T47D (cell line): ENCODE measurements at regions not wholly inside any gene's neighbourhood (a gene's known extent, or its start where the extent isn't known, plus 50 kb on each side); places are given as distances from the start of the nearest gene placed in this dataset.
A peak's percentile ranks its signal among the peaks of the same experiment; 100 is the strongest.
"Not testable (repeated sequence)": the region's sequence is repeated elsewhere in the genome, so short reads cannot be mapped to it uniquely, and the experiment has no call there.

ENCODE experiments used
- DNase-seq, 2 experiments: peaks; one replicate each; pipeline versions ENCODE4 v3.0.0 to v3.0.0-alpha.2; 2011 to 2012; ENCODE audit warnings: low read depth in 1 of 2, low spot score in 1 of 2
- JUND ChIP-seq: IDR thresholded peaks from 2 replicates; pipeline ENCODE4 v1.6.1; 2012; ENCODE audit warnings: low read depth
- in situ Hi-C: cut with HindIII; loops from 2 replicates; pipeline ENCODE4 v1.10.0; 2016; ENCODE audit warnings: low sequenced_read_pairs, low pct_unique_long_range_greater_than_20kb

DNA sequence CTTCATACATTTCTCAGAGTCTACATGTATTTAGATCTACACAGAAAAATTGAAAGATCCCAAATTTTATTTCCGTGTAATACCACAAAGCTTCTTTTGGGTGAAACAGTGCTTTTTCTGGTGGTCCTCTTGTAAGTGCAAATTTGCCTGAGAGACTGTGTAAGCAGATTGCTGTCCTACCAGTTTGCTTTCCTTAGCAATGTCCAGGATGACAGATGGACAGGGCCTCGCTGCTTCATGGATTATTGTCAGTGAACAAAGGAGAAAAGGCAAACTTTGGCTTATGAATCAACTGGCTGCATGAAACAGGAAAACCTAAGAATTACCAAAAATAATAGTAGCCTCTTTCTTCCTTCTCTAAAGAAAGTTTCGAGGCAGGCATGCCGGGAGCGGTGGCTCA, 82.6 kb upstream of the UBE2E1 start:
- TF ChIP-seq JUND: no peak
- DNase-seq: no peak
- in situ Hi-C loops: no loop called here

DNA sequence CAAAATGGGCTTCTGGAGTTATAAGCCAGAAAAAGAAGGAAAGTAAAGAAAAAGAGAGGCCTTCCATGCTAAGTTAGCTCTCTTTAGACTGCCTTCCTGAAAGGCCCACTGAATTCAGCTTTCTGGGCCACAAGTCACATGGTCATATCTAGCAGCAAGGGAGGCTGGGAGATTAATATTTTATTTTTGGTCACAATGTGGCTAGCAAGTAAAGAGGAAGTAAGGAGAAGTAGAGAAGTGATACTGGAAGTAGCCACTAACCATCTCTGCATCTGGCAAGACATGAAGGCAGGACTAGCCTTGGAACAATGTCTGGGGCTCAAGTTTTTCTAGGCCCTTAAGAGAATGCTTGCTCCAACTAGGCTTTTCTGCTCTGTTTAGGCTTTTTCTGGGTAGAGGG, 81.8 kb upstream of the UBE2E1 start:
- no peak for DNase-seq
- in situ Hi-C loops: no loop called here
- TF ChIP-seq JUND: no peak

DNA sequence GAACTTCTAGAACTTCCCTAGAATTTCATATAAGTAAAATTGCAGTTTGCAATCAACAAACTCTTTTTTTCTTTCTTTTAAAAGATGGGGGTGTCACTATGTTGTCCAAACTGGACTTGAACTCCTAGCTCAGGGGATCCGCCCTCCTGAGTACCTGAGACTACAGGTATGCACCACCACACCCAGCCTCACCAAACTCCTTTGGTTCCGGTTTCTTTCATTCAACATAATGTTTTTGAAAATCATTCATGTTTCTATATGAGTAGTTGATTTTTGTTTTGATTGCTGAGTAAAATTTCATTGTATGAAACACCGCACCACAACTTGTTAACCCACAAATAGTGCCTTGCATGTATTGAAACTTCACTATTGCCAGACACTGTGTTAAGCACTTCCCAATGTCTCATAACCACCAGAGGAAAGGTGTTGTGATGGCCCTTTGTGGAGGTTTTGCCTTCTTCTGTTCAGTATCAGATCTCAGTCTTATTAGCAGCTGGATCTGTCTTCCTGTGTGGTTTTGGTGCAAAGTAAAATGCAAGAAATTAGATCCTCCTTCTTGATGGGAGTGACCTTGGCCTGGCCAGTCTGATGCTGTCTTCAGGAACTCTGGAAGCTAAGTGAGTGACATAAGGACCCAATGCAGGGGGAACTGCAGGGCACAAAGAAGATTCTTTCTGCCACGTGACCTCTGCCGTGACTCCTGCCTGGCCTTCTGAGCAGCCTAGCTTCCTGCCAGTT, 78.8 kb upstream of the UBE2E1 start:
- TF ChIP-seq JUND: no peak
- in situ Hi-C loops: no loop called here

DNA sequence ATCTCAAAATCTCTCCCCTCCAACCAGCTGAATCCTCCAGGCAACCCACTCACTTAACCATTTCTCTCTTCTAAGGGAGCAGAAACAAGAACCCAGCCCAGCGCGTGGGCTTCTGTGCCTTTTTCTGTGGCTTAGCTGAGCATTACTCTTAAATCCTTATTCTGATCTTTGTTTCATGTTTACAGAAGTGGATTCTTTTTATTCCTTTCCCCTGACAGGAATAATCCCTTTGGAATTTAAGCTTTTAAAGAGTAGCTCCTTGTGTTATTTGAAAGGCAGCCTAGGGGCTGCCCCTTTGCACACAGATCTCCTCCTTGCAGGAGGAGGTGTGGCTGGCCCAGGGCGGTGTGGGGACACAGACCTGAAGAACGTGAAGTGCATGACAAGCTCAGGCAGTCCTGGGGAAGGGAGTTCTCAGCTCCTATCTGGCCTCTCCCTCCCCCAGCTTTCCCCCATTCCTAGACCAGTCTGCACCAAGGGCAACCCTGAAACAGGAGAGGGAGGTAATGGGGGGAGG, 77.1 kb upstream of the UBE2E1 start:
- TF ChIP-seq JUND: no peak
- in situ Hi-C loops: no loop called here
- DNase-seq: peak in 1 of 2 experiments; percentile 37

More for the DNA sequence above, 78.8 kb upstream of the UBE2E1 start:
- DNase-seq: no peak

DNA sequence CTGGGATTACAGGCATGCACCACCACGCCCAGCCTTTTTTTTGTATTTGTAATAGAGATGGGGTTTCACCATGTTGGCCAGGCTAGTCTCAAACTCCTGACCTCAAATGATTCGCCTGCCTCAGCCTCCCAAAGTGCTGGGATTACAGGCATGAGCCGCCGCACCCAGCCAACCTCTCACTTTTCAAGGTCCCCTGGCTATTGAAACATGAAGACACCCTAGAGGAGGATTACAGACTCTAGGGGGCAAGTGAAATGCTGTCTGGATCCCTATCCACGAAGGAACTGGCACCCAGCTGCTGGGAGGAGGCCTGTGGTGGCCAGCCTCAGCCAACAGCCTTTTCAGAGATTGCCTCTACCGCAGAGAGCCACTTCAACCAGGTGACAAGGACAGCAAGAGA, 76.4 kb upstream of the UBE2E1 start:
- DNase-seq, in situ Hi-C loops: not testable (repeated sequence)

DNA sequence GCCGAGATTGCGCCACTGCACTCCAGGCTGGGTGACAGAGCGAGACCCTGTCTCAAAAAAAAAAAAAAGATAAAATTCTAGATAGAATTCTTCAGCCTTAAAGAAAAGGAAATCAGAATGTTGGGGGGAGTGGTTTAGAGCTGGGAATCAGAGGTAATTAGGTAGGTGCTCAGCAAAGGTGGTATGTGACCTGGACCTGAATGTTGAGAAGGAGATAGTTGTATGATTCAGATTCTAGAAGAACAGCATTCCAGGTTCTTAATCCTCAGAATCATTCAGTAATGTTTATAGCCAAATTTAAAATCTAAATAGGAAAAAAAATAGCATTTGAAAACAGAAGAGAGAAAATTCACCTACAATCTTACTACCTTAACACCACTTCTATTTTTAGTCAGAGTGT, 71.3 kb upstream of the UBE2E1 start:
- in situ Hi-C loops: no loop called here
- no peak for DNase-seq
- no peak for TF ChIP-seq JUND

DNA sequence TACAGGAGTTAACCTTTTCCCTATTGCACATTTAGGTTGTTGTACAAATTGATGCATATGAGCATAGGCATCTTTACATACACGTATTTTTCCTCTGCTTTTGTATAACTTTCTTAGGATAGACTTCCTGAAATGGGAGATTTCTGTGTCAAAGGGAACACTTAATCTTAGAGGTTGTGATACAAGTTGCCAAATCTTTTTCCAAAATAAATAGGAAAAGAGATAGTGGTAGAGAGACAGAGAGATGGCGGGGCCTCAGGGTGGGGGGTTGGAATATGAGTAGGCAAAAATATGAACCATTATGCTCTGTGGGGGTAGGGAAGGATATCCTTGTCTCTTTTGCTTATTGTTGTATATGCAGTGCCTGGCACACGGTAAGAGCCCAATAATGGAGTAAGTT, 70.7 kb upstream of the UBE2E1 start:
- in situ Hi-C loops: no loop called here
- TF ChIP-seq JUND: no peak

DNA sequence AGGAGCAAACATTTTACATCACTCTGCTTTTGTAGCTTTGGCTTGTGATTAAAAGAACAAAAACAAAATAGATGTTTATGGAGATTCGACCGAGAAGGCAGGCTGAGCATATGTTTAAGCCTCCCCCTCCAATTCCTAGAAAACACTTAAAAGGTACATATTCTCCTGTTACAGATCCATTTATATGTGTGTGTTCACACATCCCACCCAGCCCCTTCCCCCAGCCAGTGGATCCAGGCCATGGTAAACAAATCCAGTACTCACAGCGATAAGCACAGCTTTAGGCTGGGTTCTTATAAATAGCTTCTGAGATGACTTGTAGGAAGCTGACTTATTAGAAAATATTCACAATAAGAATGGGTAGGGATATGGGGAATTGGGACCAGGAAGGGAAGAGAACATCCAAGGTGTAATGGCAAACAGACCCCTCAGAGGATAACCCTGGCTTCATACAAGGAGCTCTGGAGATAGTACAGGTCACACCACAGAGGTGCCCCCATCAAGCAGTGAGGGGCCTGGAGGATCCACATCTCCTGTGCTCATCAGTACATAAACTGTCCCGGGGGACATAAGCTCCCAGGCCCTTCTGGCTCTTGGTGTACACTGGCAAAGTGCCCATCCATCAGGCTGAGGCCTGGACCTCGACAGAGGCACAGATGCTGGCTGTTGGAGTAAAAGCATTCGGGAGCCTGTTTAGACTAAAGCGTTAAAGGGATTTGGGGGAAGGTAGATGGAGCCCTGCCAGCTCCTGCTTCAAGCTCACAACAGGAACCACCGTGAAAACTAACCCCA, 70.0 kb upstream of the UBE2E1 start:
- no peak for TF ChIP-seq JUND
- no peak for DNase-seq
- in situ Hi-C loops: no loop called here

More for the DNA sequence above, 70.7 kb upstream of the UBE2E1 start:
- DNase-seq: no peak

DNA sequence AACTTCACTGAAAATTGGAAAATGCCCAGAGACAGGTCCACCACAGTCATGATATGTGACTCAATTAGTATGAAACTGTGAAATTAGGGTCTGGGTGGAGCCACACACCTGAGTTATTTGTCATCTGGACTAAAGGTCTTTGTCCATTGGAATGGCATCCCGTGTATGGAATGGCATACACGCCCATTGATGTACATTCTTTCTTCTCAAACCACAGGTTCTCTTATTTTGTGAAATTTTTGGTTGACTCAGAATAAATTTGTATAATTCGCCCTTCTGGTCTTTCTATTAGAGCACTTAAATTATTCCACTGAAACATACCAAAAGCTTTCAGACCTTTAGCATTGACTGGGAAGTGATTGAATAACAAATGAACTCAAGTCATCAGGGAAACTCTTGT, 66.8 kb upstream of the UBE2E1 start:
- no peak for TF ChIP-seq JUND
- no peak for DNase-seq
- in situ Hi-C loops: no loop called here

DNA sequence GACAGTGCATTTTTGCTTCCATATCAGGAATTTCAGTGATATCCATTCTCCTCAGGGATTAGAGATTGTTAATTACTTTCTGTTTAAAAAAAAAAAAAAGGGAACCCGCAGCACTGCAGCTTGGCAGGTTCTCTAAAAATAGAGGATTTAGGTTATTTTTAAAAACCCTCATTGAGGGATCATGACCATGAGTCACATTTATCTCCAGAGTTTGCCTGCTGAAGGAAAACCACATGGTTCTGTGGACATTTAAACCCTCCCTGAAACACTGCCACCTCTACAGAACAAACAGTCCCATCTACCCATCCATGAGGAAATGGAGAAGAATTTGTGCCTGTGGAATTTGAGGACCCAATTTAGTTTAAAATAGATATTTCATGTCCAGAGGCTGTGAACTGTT, 66.2 kb upstream of the UBE2E1 start:
- in situ Hi-C loops: no loop called here
- DNase-seq: no peak
- TF ChIP-seq JUND: no peak

DNA sequence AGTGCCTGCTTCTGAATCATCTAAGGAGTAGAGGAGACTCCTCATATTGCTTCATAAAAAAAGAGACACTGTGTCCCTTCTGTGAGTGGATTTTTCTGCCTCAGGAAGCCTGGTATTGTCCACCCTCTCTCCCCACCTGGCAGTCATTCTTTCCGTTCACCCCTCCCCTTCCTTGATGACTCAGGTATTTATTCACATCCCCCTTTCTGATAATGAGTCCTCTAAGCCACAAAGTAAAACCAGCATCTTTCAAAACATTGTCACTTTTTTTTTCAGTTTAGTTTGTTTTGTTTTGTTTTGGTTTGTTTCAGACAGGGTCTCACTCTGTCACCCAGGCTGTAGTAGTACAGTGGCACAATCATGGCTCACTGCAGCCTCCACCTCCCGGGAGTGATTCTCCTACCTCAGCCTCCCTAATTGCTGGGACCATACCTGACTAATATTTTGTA, 65.2 kb upstream of the UBE2E1 start:
- in situ Hi-C loops: no loop called here
- no peak for TF ChIP-seq JUND
- no peak for DNase-seq

DNA sequence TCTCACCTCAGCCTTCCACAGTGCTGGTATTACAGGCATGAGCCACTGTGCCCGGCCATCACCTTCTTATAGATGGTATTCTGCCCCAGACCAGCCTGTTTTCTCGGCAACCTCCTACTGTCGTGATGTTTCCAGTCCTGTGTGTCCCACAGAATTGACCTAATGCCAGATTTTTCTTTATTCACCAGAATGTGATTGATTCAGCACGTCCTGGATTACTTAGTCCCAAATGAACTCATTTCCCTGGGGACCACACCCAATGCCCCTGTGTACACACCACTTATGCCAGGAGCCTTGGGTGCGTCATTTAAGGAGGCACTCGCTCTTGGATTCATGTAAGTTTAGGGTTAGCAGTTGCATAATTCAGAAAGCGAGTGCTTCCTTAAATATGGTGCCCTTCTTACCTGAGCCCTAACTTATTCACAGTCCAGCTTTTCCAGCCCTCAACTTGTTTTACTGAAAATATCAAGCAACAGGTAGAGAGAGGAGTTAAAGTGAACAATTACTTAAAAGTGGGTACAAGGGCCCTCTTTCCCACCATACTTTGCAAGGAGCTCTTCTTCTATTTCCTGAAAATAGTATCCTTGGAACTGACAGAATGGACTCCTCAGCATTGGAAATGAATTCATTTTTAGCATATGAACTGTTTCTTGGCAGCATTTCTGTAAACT, 64.6 kb upstream of the UBE2E1 start:
- TF ChIP-seq JUND: no peak
- no peak for DNase-seq
- in situ Hi-C loops: no loop called here

DNA sequence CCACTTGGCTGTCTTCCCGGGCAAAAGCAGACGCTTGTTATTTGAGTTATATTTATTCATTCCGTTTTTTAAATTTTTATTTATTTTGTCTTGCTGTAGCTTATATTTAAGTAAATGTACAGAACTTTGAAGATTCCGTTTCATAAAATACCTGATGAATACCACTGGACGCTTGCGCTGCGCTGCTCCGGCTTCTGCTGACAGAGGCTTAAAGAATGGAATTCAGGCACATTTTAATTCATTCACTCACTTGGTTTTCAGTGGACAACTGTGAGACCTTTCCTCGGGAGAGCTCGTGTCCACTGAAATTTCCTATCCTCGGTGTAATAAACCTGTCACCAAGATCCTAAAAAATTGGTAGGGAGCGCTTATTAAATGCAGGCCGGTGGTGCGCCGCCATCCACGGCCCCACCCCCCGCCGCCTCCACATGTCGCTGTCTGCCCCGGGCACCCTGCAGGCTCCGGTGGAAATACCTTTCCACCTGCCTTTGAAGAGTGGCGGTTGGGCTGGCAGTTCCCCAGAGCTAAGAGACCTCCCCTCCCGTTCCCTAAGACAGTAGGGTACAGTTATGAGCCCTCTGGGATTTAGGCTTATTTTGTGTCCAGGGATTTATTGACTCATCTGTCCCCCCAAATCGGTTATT, 62.5 kb upstream of the UBE2E1 start:
- DNase-seq: peak in 1 of 2 experiments; percentile 51
- no peak for TF ChIP-seq JUND
- in situ Hi-C loops: no loop called here
